IPS-NIHi7 (cell line): ENCODE measurements at regions not wholly inside any gene's neighbourhood (a gene's known extent, or its start where the extent isn't known, plus 50 kb on each side); places are given as distances from the start of the nearest gene placed in this dataset.

Experiments
- DNase-seq: peaks from one replicate; pipeline ENCODE4 v3.0.0; 2012; ENCODE audit warnings: mixed read lengths; ENCODE audit errors: extremely low spot score

DNA sequence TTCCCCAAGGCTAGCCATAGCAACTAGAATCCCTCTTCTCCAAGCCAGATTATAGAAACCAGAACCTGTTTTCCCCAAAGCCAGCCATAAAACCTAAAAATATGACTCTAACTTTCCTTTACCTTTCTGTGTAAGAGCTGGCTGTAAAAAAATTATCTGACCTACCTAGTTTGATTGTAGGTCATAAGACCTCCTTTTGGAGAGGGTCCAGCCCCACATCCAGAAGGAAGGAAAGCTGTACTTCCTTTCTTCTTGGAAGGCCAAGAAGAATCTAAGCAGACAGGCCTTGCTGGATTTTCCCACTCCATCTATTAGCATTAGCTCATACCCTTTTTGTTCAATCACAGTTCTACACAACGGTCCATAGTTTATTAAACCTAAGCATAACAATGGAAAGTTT lies 1006.3 kb downstream of the SORCS3 start:
- no peak for DNase-seq

GRCh38 chr10:105644978-105645377 lies 1003.9 kb downstream of the SORCS3 start:
- DNase-seq = no peak

DNA sequence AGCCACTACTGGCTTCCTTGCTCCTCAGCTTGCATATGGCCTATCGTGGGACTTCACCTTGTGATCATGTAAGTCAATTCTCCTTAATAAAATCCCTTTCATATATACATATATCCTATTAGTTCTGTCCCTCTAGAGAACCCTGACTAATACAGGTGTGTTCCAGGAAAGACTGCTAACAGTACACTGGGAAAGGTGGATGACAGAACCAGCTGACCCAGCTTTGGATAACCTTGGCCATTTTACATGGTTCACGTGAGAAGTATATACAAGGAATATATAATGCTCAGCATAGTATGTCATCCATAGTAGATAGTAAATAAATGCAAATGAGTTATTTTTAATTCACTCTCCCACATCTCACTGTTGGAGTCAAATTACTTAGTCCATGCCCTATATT lies 1003.5 kb downstream of the SORCS3 start:
- no peak for DNase-seq

DNA sequence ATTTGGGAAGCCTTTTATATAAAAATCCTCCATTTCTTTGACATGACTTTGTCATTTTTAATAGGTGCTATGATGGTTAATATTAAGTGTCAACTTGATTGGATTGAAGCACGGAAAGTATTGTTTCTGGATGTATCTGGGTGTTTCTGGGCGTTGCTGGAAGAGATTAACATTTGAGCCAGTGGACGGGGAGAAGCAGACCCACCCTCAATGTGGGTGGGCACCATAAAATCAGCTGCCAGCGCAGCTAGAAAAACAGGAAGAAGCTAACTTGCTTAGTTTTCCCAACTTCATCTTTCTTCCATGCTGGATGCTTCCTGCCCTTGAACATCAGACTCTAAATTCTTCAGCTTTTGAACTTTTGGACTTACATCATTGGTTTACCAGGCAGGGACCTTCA lies 1003.0 kb downstream of the SORCS3 start:
- DNase-seq = no peak

- DNase-seq = no peak
These were observed 1002.6 kb downstream of the SORCS3 start for GRCh38 chr10:105643660-105644059.

DNA sequence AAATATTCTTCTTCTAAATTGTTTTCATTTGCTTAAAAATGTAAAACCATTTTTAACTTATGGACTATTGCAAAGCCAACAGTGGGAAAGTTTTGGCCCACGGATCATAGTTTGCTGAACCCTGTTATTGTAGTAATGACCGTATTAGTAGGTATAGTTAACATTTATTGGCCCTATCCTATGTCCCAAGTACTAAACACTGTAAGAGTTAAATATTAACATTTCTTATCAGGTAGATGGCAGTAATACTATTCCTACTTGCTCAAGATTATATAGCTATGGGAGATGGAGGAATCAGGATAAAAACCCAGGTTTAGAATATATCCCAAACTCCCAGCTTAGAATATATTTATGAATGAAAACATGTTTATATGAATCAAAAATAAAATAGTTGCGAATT lies 993.2 kb downstream of the SORCS3 start:
- DNase-seq = no peak

GRCh38 chr10:105615715-105616365 lies 974.8 kb downstream of the SORCS3 start:
- no peak for DNase-seq

DNA sequence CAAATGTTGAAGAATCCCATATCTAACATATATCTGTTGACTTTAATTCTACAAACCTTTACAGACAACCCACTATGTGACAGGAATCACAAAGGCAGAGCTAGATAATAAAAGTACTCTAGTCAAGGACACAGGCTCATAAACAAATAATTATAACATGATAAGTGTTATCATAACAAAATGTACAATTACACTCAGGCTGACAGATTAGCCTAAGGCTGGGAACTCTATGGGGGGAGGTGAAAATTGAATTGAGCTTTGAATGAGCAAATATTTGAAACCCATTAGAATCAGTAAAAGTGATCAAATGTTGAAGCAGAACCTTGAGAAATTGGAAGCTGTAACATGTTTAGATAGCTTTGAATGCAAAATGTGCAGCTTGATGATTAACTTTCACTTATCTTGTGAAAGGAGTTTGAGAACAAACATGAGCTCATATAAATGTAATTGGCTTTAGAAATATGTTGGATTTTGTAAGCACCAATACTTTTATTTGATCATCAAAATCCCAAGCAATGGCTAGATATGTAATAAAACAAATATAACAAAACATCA lies 970.2 kb downstream of the SORCS3 start:
- DNase-seq = no peak

DNA sequence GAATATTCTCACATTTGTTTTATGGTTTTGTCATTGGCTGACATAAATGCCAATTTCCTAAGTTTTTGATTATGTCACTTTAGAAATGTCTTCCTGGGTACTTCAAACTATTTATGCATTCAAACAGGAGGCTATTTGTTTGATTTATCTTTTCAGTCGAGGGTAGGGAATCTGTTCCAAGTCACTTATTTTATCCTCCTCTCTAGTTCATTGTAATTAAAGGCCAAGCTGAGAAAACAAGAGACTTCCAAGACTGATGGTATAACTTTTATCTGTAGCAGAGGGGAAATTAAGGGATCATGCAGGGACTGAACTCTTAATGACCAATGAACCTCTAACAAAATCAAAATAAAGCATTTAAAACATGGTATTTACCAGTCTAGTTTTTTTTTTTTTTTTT lies 968.4 kb downstream of the SORCS3 start:
- DNase-seq = no peak

DNA sequence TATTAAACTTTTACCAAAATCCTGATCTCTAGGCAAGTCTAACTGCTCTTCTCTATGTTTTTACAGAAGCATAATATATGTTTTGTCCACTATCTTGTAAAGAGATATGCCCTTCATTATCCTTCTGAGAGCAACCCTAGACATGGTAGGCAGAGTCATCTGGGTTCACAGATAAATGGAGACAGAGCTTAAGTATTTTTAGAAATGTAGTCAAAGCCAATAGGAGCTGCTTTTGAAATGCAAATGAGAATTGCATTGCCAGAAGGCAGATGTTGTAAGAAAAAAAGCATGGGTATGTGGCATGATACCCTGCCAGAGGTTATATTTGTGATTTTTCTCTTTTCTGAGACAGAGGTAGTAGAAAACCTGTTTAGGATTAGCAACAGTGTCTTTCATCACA lies 964.8 kb downstream of the SORCS3 start:
- no peak for DNase-seq

DNA sequence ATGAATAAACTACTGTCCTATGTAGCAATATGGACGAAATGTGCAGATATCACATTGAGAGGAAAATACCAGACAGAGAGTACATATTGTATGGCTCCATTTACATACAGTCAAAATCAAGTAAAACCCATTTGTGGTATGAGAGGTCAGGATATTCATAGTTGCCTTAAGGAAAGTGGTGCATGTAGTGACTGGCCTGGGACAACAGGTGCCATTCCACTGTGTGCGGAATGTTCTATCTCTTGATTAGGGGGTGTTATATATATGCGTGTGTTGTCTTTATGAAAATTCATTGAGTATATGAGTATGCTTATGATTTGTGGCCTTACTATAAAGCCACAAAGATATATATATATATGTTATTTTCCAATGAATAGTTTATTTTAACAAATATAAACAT lies 964.0 kb downstream of the SORCS3 start:
- DNase-seq = no peak

GRCh38 chr10:105598207-105598606 lies 957.1 kb downstream of the SORCS3 start:
- no peak for DNase-seq

GRCh38 chr10:105597312-105597711 lies 956.2 kb downstream of the SORCS3 start:
- no peak for DNase-seq

DNA sequence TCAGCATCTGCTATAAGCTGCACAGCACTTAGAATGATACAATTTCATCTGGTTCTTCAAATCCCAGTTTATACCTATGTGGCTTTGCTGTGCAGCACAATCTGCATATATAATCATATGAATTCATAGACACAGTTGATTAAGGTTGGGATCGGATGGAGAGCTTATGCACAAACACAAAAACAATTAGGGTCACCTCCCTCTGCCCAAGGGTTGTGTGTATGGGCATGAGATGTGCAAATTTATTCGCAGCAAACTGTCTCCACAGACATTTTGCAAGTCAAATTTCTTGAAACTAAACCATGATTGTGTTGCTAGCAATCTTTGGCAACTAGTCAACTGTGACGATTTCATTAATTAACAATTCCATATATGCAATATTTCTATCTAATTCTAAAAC lies 955.7 kb downstream of the SORCS3 start:
- no peak for DNase-seq

DNA sequence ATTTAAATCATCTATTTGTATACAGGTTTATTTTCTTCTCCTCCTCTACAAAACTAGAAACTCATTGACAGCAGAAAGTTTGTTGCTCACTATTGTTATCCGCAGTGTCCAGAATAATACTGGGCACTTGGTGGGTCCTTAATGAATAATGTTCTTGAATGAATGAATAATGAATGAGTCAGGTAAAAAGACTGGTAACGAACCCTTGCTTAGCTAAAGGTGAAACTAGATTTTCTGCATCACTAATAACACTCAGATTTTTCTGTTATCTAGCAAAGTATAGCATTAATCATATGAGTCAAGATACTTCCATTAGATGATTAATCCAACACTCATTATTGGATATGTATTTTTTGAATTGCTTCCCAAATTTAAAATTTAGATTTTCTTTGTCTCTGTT lies 953.2 kb downstream of the SORCS3 start:
- no peak for DNase-seq

DNA sequence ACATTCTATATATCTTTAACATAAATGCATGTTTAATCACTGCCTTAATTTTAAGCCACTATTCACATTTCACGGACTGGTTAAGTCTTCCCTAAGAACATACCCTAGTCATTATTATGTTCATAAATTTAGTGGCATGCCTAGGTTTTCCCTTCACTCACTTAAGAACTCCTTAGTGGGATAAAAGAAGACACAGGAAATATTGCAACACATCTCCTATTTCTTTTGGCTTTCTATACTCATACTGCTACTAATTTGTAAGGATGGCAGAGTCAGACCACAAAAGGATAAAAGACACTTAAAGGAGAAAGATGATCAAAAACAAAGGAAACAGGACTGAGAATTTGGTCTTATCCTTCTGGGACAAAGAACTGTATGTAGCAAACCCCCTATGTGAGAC lies 951.4 kb downstream of the SORCS3 start:
- DNase-seq = no peak

GRCh38 chr10:105586451-105587098 lies 945.5 kb downstream of the SORCS3 start:
- no peak for DNase-seq

- no peak for DNase-seq
These were observed 944.7 kb downstream of the SORCS3 start for GRCh38 chr10:105585753-105586152.

- no peak for DNase-seq
These were observed 944.1 kb downstream of the SORCS3 start for GRCh38 chr10:105585171-105585570.

DNA sequence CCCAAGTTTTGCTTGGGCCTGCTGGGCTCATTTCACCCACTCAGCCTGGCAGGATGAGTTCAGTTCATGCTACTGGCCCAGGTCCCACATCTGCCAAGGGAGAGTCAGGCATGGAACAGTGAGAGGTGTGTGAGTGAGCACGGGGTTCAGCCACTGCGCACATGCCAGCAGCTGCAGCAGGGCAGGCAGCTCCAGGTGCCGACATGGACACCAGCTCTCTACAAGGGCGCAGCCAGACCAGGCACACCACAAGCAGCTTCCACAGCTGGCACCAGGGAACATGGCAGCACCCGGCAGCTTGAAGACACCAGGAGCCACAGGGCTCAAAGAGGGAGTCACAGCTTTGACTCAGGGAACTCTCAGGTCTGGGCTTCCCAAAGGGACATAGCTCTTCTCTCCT lies 938.0 kb downstream of the SORCS3 start:
- no peak for DNase-seq

GRCh38 chr10:105577865-105578607 lies 936.9 kb downstream of the SORCS3 start:
- DNase-seq = no peak

DNA sequence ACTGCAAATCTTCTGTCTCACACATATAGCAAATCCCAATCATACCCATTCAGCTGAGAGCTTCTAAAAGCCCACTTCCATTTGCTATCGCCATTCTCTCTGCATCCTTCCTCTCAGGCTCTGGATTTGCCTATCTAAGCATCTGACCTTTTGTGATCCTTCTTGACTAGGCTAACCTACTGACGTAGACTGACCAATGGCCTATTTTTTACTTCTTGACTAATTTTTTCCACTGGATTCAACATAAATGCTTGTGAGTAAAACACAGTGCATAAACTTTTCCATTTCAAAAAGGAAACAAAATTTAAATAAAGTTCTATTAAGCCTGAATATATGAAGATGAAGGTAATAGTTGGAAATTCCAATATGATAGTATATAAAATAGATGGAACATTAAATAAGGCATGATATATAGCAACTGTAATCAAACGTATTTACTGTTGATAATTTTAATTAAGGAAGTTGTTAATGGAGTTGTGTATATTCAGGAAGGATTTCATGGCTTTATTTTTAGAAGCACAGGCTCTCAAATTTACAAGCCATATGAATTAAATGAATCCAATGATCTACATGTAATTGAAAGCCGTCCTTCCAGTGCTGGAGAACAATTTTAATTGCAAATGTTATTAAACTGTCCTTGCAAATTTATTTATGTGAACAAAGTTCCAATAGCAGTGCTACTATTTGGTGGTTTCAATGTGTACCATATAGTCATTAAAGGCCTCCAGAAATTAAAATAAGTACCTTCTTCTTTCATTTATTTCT lies 918.4 kb downstream of the SORCS3 start:
- DNase-seq = no peak
